Keratinocyte (primary cell): ENCODE measurements at regions not wholly inside any gene's neighbourhood (a gene's known extent, or its start where the extent isn't known, plus 50 kb on each side); places are given as distances from the start of the nearest gene placed in this dataset.

Experiments used
- DNase-seq: peaks from one replicate; pipeline ENCODE4 v3.0.0-alpha.2; 2011; ENCODE audit warnings: low read depth, missing footprints, low spot score
- FAIRE-seq: peaks from 2 replicates; lab custom pipeline; 2011; peaks lifted over from hg19 to GRCh38; lab: Jason Lieb, UNC
- H2AFZ ChIP-seq: 2 replicates; pipeline ENCODE4 v1.6.0; 2012; ENCODE audit warnings: low read length, control low read depth, inconsistent platforms; ENCODE audit not compliant: control insufficient read depth
- H3K27ac ChIP-seq: 2 replicates; pipeline ENCODE4 v1.5.1; 2011; ENCODE audit warnings: low read length; ENCODE audit not compliant: control insufficient read depth, insufficient read depth
- H3K27me3 ChIP-seq: 3 replicates; pipeline ENCODE4 v1.6.0; 2011; ENCODE audit warnings: low read length; ENCODE audit not compliant: control insufficient read depth, insufficient read depth; ENCODE audit errors: extremely low read depth
- H3K36me3 ChIP-seq, 2 experiments: 2 replicates in 1 of 2; 3 replicates in 1 of 2; pipeline ENCODE4 v1.5.1; 2011; ENCODE audit warnings: low read length in 2 of 2, mild to moderate bottlenecking in 1 of 2; ENCODE audit not compliant: control insufficient read depth in 2 of 2, insufficient read depth in 2 of 2; ENCODE audit errors: extremely low read depth in 1 of 2
- H3K4me1 ChIP-seq: 3 replicates; pipeline ENCODE4 v1.5.1; 2011; ENCODE audit warnings: low read length; ENCODE audit not compliant: control insufficient read depth, insufficient read depth; ENCODE audit errors: extremely low read depth
- H3K4me2 ChIP-seq: 3 replicates; pipeline ENCODE4 v1.6.0; 2011; ENCODE audit warnings: low read depth, low read length; ENCODE audit not compliant: control insufficient read depth, insufficient read depth; ENCODE audit errors: extremely low read depth
- H3K4me3 ChIP-seq, 3 experiments: fragments of 200-600 bp in 1 of 3; sonication (generic) in 1 of 3; 2 replicates in 2 of 3; 3 replicates in 1 of 3; pipeline ENCODE4 v1.5.1; 2011 to 2016; ENCODE audit warnings: low read length in 3 of 3, mild to moderate bottlenecking in 3 of 3, control low read depth in 2 of 3, inconsistent platforms in 1 of 3, low read depth in 1 of 3, mixed read lengths in 1 of 3, mixed run types in 1 of 3, moderate library complexity in 1 of 3; ENCODE audit not compliant: control insufficient read depth in 2 of 3, insufficient read depth in 2 of 3; ENCODE audit errors: extremely low read depth in 1 of 3
- H3K79me2 ChIP-seq: 2 replicates; pipeline ENCODE4 v1.6.0; 2012; ENCODE audit warnings: low read length; ENCODE audit not compliant: control insufficient read depth, insufficient read depth
- H3K9ac ChIP-seq: 3 replicates; pipeline ENCODE4 v1.6.0; 2011; ENCODE audit warnings: low read length; ENCODE audit not compliant: control insufficient read depth, insufficient read depth; ENCODE audit errors: extremely low read depth
- H3K9me1 ChIP-seq: 3 replicates; pipeline ENCODE4 v1.6.0; 2011; ENCODE audit warnings: low read length; ENCODE audit not compliant: control insufficient read depth, insufficient read depth; ENCODE audit errors: extremely low read depth
- H3K9me3 ChIP-seq: 2 replicates; pipeline ENCODE4 v1.5.1; 2012; ENCODE audit warnings: low read depth, low read length; ENCODE audit not compliant: control insufficient read depth
- H4K20me1 ChIP-seq: 3 replicates; pipeline ENCODE4 v1.6.0; 2011; ENCODE audit warnings: low read length; ENCODE audit not compliant: control insufficient read depth, insufficient read depth; ENCODE audit errors: extremely low read depth
- EZH2 ChIP-seq: IDR thresholded peaks from one replicate; pipeline ENCODE4 v1.6.1; 2012; ENCODE audit warnings: inconsistent platforms, mild to moderate bottlenecking, low read length, moderate library complexity
- dilution Hi-C: fragments of 300-500 bp; cut with MboI; formaldehyde crosslinking; loops from one replicate; pipeline ENCODE4 v1.7.0; 2020; ENCODE audit warnings: low sequenced_read_pairs; ENCODE audit not compliant: extremely low pct_ligation_motif_present
- TF ChIP-seq, protein P1 (sequence below), 3 experiments: IDR thresholded peaks in 1 of 3; conservative IDR thresholded peaks in 1 of 3; optimal IDR thresholded peaks in 1 of 3; 2 replicates in 2 of 3; 3 replicates in 1 of 3; pipeline versions ENCODE3 to v1.5.1; 2011; ENCODE audit warnings: low read length in 3 of 3, mild to moderate bottlenecking in 3 of 3, moderate library complexity in 2 of 3, control low read depth in 1 of 3, inconsistent platforms in 1 of 3; ENCODE audit not compliant: insufficient read depth in 2 of 3; ENCODE audit errors: extremely low read depth in 1 of 3

- Histone ChIP-seq H3K4me2 (no peak overlapping the region), H3K79me2 (no peaks in the 10 kb centered on the region), H3K27ac (no peak overlapping the region), H3K36me3 (no peaks in the 10 kb centered on the region), H2AFZ (no peak overlapping the region), H4K20me1 (no peaks in the 10 kb centered on the region), H3K9ac (no peak overlapping the region), H3K9me3 (no peaks in the 10 kb centered on the region), H3K27me3 (no peaks in the 10 kb centered on the region), H3K9me1 (no peaks in the 10 kb centered on the region), H3K4me1 (no peaks in the 10 kb centered on the region), H3K4me3 (no peak overlapping the region)
- FAIRE-seq (no peak), DNase-seq (no peak)
- no peak for TF ChIP-seq EZH2
- TF ChIP-seq, protein P1, sequence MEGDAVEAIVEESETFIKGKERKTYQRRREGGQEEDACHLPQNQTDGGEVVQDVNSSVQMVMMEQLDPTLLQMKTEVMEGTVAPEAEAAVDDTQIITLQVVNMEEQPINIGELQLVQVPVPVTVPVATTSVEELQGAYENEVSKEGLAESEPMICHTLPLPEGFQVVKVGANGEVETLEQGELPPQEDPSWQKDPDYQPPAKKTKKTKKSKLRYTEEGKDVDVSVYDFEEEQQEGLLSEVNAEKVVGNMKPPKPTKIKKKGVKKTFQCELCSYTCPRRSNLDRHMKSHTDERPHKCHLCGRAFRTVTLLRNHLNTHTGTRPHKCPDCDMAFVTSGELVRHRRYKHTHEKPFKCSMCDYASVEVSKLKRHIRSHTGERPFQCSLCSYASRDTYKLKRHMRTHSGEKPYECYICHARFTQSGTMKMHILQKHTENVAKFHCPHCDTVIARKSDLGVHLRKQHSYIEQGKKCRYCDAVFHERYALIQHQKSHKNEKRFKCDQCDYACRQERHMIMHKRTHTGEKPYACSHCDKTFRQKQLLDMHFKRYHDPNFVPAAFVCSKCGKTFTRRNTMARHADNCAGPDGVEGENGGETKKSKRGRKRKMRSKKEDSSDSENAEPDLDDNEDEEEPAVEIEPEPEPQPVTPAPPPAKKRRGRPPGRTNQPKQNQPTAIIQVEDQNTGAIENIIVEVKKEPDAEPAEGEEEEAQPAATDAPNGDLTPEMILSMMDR (optimal IDR thresholded peaks at IDR 0.05 in 1 of 3, IDR thresholded peaks at IDR 0.05 in 1 of 3, conservative IDR thresholded peaks at IDR 0.05 in 1 of 3; ENCODE audit: extremely low read depth in 1 of 3, insufficient read depth in 2 of 3, low read length in 3 of 3), result no peak
- dilution Hi-C loops, result no loop called here
Observed at GRCh38 chr14:101055776-101056374, 152.4 kb upstream of the RTL1 start.

DNA sequence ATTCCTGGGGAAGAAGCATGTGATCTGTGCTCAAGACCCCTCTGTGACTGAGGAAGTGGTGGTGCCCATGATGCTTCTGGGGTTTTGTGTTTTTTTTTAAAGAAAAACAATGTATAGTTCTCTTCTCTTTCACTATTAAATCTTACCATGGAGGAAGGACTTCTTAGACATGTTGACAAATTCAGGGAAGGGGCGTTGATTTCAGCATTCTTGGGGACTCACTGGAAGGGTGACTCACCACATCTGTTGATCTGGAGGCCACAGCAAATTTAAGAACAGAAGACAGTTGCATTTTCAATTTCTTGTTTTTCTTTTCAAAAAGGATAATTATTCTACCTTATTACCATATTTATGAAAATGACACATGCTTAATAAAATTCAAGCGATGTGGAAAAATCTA, 152.9 kb upstream of the RTL1 start:
- Histone ChIP-seq H3K9me1 (no peaks in the 10 kb centered on the region), H3K79me2 (no peaks in the 10 kb centered on the region), H2AFZ (no peak overlapping the region), H3K4me3 (no peak overlapping the region), H3K27ac (no peak overlapping the region), H4K20me1 (no peaks in the 10 kb centered on the region), H3K27me3 (no peaks in the 10 kb centered on the region), H3K9ac (no peak overlapping the region), H3K4me2 (no peak overlapping the region), H3K36me3 (no peaks in the 10 kb centered on the region), H3K9me3 (peaks cover 4% of the 10 kb centered on the region), H3K4me1 (no peaks in the 10 kb centered on the region)
- TF ChIP-seq, protein P1 (optimal IDR thresholded peaks at IDR 0.05 in 1 of 3, IDR thresholded peaks at IDR 0.05 in 1 of 3, conservative IDR thresholded peaks at IDR 0.05 in 1 of 3; ENCODE audit: extremely low read depth in 1 of 3, insufficient read depth in 2 of 3, low read length in 3 of 3), result no peak
- TF ChIP-seq EZH2, result no peak
- FAIRE-seq, result no peak
- dilution Hi-C loops, result no loop called here
- DNase-seq, result no peak
